ENCODE measurements at regions not wholly inside any gene's neighbourhood (a gene's known extent, or its start where the extent isn't known, plus 50 kb on each side); places are given as distances from the start of the nearest gene placed in this dataset.

GRCh38 chr13:107585469-107586180 is 629.7 kb downstream of the LIG4 start:
- TF ChIP-seq, protein P1, sequence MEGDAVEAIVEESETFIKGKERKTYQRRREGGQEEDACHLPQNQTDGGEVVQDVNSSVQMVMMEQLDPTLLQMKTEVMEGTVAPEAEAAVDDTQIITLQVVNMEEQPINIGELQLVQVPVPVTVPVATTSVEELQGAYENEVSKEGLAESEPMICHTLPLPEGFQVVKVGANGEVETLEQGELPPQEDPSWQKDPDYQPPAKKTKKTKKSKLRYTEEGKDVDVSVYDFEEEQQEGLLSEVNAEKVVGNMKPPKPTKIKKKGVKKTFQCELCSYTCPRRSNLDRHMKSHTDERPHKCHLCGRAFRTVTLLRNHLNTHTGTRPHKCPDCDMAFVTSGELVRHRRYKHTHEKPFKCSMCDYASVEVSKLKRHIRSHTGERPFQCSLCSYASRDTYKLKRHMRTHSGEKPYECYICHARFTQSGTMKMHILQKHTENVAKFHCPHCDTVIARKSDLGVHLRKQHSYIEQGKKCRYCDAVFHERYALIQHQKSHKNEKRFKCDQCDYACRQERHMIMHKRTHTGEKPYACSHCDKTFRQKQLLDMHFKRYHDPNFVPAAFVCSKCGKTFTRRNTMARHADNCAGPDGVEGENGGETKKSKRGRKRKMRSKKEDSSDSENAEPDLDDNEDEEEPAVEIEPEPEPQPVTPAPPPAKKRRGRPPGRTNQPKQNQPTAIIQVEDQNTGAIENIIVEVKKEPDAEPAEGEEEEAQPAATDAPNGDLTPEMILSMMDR (IDR thresholded peaks at IDR 0.05; ENCODE audit: insufficient read depth, low read length, poor library complexity, severe bottlenecking): no peak
- no peak for TF ChIP-seq EZH2phosphoT487 (conservative IDR thresholded peaks at IDR 0.05; ENCODE audit: low read length)

Data from SU-DHL-6 (cell line).